WTC11 (cell line): ENCODE measurements at regions not wholly inside any gene's neighbourhood (a gene's known extent, or its start where the extent isn't known, plus 50 kb on each side); places are given as distances from the start of the nearest gene placed in this dataset.

ENCODE experiments used
- CREB1 ChIP-seq: sonication (generic); formaldehyde crosslinking; IDR thresholded peaks from 2 replicates; pipeline ENCODE4 v1.8.0; 2023; ENCODE audit warnings: mild to moderate bottlenecking, missing genetic modification reagents
- FOXJ3 ChIP-seq: sonication (generic); formaldehyde crosslinking; IDR thresholded peaks from 2 replicates; pipeline ENCODE4 v1.9.0; 2021; ENCODE audit warnings: missing genetic modification reagents, mild to moderate bottlenecking, borderline replicate concordance
- HMGA2 ChIP-seq: fragments of 250-450 bp; sonication (Bioruptor Pico); IDR thresholded peaks from 2 replicates; pipeline ENCODE4 v1.4.0; 2021; ENCODE audit warnings: mild to moderate bottlenecking, moderate library complexity
- JUN ChIP-seq: sonication (generic); formaldehyde crosslinking; IDR thresholded peaks from 2 replicates; pipeline ENCODE4 v1.8.0; 2023; ENCODE audit warnings: mild to moderate bottlenecking, missing genetic modification reagents
- TCF7 ChIP-seq: sonication (generic); formaldehyde crosslinking; IDR thresholded peaks from 2 replicates; pipeline ENCODE4 v1.8.0; 2022; ENCODE audit warnings: mild to moderate bottlenecking, low read depth, missing genetic modification reagents, moderate library complexity
- ZNF263 ChIP-seq: sonication (generic); formaldehyde crosslinking; IDR thresholded peaks from 2 replicates; pipeline ENCODE4 v1.8.1; 2022; ENCODE audit warnings: low read depth, mild to moderate bottlenecking, moderate library complexity, missing genetic modification reagents
- ZNF416 ChIP-seq: fragments of 250-450 bp; sonication (Bioruptor Pico); IDR thresholded peaks from 2 replicates; pipeline ENCODE4 v1.9.0; 2021; ENCODE audit warnings: mild to moderate bottlenecking, inconsistent platforms
- TF ChIP-seq, protein P1 (sequence below): sonication (generic); formaldehyde crosslinking; IDR thresholded peaks from 2 replicates; pipeline ENCODE4 v1.8.0; 2022; ENCODE audit warnings: mild to moderate bottlenecking, missing genetic modification reagents
- TF ChIP-seq, protein P2 (sequence below): sonication (generic); formaldehyde crosslinking; IDR thresholded peaks from 2 replicates; pipeline ENCODE4 v1.8.1; 2022; ENCODE audit warnings: low read depth, missing genetic modification reagents, borderline replicate concordance
- TF ChIP-seq, protein P3 (sequence below): fragments of 200-600 bp; IDR thresholded peaks from 2 replicates; pipeline ENCODE4 v1.8.0; 2022; ENCODE audit warnings: antibody characterized with exemption
- TF ChIP-seq, protein P4 (sequence below): sonication (generic); formaldehyde crosslinking; IDR thresholded peaks from 2 replicates; pipeline ENCODE4 v1.8.1; 2023; ENCODE audit warnings: mild to moderate bottlenecking, missing genetic modification reagents, borderline replicate concordance
- TF ChIP-seq, protein P5 (sequence below): sonication (generic); formaldehyde crosslinking; IDR thresholded peaks from 2 replicates; pipeline ENCODE4 v1.8.1; 2022; ENCODE audit warnings: missing genetic modification reagents, borderline replicate concordance
- TF ChIP-seq, protein P6 (sequence below): sonication (generic); formaldehyde crosslinking; IDR thresholded peaks from 2 replicates; pipeline ENCODE4 v1.8.0; 2022; ENCODE audit warnings: mild to moderate bottlenecking, missing genetic modification reagents
- TF ChIP-seq, protein P7 (sequence below): sonication (generic); formaldehyde crosslinking; conservative IDR thresholded peaks from 2 replicates; pipeline ENCODE4 v1.8.1; 2022; ENCODE audit warnings: mild to moderate bottlenecking, missing genetic modification reagents

DNA sequence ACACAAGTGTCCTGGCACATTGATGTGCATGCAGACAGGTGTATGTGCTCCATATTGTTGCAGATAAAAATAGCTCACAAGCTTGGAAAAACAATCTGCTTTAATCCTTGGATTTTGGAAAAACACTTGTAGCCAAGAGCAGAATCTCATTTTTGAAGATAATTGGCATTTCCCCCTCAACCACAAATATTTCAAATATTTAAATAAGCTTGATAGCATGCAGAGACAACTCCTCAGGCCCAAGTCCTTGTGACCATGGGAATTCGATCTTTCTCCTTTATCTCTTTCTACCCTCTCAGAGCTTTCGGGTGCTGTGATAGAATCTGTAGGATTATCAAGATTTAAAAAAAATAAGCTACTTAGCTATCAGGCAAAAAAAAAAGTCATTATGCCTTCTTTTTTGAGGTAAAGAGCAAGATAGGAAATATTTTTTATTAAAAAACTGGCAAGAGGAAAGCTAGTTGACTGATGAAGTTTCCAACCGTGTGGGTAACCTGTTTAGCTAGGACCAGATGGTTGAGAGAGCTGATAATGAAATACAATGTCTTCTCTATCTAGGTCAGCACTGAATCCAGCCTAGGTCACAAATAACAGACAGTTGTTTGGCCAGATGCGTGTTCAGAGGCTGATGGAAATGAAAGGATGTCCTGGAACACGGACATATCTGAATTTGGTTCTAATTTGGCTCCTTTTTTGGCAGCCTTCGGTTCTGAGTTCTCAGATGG lies 54.9 kb upstream of the SNRK start:
- TF ChIP-seq, protein P1, sequence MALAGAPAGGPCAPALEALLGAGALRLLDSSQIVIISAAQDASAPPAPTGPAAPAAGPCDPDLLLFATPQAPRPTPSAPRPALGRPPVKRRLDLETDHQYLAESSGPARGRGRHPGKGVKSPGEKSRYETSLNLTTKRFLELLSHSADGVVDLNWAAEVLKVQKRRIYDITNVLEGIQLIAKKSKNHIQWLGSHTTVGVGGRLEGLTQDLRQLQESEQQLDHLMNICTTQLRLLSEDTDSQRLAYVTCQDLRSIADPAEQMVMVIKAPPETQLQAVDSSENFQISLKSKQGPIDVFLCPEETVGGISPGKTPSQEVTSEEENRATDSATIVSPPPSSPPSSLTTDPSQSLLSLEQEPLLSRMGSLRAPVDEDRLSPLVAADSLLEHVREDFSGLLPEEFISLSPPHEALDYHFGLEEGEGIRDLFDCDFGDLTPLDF (CRISPR knock-in tag) = no peak
- no peak for TF ChIP-seq ZNF263 (CRISPR knock-in tag)
- no peak for TF ChIP-seq ZNF416 (CRISPR knock-in tag)
- TF ChIP-seq, protein P2, sequence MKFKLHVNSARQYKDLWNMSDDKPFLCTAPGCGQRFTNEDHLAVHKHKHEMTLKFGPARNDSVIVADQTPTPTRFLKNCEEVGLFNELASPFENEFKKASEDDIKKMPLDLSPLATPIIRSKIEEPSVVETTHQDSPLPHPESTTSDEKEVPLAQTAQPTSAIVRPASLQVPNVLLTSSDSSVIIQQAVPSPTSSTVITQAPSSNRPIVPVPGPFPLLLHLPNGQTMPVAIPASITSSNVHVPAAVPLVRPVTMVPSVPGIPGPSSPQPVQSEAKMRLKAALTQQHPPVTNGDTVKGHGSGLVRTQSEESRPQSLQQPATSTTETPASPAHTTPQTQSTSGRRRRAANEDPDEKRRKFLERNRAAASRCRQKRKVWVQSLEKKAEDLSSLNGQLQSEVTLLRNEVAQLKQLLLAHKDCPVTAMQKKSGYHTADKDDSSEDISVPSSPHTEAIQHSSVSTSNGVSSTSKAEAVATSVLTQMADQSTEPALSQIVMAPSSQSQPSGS = no peak
- TF ChIP-seq, protein P3, sequence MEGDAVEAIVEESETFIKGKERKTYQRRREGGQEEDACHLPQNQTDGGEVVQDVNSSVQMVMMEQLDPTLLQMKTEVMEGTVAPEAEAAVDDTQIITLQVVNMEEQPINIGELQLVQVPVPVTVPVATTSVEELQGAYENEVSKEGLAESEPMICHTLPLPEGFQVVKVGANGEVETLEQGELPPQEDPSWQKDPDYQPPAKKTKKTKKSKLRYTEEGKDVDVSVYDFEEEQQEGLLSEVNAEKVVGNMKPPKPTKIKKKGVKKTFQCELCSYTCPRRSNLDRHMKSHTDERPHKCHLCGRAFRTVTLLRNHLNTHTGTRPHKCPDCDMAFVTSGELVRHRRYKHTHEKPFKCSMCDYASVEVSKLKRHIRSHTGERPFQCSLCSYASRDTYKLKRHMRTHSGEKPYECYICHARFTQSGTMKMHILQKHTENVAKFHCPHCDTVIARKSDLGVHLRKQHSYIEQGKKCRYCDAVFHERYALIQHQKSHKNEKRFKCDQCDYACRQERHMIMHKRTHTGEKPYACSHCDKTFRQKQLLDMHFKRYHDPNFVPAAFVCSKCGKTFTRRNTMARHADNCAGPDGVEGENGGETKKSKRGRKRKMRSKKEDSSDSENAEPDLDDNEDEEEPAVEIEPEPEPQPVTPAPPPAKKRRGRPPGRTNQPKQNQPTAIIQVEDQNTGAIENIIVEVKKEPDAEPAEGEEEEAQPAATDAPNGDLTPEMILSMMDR = no peak
- TF ChIP-seq, protein P4, sequence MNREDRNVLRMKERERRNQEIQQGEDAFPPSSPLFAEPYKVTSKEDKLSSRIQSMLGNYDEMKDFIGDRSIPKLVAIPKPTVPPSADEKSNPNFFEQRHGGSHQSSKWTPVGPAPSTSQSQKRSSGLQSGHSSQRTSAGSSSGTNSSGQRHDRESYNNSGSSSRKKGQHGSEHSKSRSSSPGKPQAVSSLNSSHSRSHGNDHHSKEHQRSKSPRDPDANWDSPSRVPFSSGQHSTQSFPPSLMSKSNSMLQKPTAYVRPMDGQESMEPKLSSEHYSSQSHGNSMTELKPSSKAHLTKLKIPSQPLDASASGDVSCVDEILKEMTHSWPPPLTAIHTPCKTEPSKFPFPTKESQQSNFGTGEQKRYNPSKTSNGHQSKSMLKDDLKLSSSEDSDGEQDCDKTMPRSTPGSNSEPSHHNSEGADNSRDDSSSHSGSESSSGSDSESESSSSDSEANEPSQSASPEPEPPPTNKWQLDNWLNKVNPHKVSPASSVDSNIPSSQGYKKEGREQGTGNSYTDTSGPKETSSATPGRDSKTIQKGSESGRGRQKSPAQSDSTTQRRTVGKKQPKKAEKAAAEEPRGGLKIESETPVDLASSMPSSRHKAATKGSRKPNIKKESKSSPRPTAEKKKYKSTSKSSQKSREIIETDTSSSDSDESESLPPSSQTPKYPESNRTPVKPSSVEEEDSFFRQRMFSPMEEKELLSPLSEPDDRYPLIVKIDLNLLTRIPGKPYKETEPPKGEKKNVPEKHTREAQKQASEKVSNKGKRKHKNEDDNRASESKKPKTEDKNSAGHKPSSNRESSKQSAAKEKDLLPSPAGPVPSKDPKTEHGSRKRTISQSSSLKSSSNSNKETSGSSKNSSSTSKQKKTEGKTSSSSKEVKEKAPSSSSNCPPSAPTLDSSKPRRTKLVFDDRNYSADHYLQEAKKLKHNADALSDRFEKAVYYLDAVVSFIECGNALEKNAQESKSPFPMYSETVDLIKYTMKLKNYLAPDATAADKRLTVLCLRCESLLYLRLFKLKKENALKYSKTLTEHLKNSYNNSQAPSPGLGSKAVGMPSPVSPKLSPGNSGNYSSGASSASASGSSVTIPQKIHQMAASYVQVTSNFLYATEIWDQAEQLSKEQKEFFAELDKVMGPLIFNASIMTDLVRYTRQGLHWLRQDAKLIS = no peak
- TF ChIP-seq JUN (CRISPR knock-in tag) = no peak
- no peak for TF ChIP-seq CREB1 (CRISPR knock-in tag)
- TF ChIP-seq TCF7 (CRISPR knock-in tag) = no peak
- no peak for TF ChIP-seq HMGA2 (CRISPR knock-in tag)
- TF ChIP-seq, protein P5, sequence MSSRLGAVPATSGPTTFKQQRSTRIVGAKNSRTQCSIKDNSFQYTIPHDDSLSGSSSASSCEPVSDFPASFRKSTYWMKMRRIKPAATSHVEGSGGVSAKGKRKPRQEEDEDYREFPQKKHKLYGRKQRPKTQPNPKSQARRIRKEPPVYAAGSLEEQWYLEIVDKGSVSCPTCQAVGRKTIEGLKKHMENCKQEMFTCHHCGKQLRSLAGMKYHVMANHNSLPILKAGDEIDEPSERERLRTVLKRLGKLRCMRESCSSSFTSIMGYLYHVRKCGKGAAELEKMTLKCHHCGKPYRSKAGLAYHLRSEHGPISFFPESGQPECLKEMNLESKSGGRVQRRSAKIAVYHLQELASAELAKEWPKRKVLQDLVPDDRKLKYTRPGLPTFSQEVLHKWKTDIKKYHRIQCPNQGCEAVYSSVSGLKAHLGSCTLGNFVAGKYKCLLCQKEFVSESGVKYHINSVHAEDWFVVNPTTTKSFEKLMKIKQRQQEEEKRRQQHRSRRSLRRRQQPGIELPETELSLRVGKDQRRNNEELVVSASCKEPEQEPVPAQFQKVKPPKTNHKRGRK (CRISPR knock-in tag) = no peak
- no peak for TF ChIP-seq FOXJ3 (CRISPR knock-in tag)
- TF ChIP-seq, protein P6, sequence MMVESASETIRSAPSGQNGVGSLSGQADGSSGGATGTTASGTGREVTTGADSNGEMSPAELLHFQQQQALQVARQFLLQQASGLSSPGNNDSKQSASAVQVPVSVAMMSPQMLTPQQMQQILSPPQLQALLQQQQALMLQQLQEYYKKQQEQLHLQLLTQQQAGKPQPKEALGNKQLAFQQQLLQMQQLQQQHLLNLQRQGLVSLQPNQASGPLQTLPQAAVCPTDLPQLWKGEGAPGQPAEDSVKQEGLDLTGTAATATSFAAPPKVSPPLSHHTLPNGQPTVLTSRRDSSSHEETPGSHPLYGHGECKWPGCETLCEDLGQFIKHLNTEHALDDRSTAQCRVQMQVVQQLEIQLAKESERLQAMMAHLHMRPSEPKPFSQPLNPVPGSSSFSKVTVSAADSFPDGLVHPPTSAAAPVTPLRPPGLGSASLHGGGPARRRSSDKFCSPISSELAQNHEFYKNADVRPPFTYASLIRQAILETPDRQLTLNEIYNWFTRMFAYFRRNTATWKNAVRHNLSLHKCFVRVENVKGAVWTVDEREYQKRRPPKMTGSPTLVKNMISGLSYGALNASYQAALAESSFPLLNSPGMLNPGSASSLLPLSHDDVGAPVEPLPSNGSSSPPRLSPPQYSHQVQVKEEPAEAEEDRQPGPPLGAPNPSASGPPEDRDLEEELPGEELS = no peak
- TF ChIP-seq, protein P7, sequence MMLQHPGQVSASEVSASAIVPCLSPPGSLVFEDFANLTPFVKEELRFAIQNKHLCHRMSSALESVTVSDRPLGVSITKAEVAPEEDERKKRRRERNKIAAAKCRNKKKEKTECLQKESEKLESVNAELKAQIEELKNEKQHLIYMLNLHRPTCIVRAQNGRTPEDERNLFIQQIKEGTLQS (CRISPR knock-in tag) = no peak
